ENCODE measurements at regions not wholly inside any gene's neighbourhood (a gene's known extent, or its start where the extent isn't known, plus 50 kb on each side); places are given as distances from the start of the nearest gene placed in this dataset.
"Not testable (repeated sequence)": the region's sequence is repeated elsewhere in the genome, so short reads cannot be mapped to it uniquely, and the experiment has no call there.

DNA sequence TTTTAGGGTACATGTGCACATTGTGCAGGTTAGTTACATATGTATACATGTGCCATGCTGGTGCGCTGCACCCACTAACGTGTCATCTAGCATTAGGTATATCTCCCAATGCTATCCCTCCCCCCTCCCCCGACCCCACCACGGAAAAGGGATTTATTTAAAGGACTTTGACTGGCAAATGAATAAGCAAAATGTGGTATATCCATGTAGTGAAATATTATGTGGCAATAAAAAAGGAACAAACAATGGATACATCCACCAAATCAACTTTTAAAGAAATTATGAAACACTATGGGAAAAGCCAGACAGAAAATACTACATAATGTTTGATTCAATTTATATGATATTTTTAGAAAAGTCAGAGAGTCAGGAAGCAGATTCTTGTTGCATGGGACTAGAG is 156.5 kb downstream of the TTC8 start:
- H3K4me3 ChIP-seq, H3K27ac ChIP-seq: not testable (repeated sequence)

DNA sequence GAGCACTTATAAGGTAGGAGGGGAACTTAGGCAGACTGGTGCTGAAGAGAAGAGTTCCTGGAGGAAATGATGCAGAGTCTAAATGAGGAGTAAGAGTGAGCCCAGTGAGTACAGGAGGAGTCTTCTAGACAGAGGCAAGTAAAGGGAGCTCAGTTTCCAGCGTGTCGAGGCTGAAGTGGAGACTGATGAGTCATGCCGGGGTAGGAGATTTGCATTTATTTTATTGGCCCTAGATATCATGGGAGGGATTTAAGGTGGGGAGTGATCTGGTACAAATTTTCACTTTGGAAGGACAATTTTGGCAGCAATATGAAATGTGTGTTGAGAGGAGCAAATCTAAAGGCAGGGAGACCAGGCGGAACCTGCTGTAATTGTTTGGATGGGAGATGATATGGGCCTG is 157.5 kb downstream of the TTC8 start:
- Histone ChIP-seq H3K4me3 (no peak overlapping the region), H3K27ac (no peak overlapping the region)

DNA sequence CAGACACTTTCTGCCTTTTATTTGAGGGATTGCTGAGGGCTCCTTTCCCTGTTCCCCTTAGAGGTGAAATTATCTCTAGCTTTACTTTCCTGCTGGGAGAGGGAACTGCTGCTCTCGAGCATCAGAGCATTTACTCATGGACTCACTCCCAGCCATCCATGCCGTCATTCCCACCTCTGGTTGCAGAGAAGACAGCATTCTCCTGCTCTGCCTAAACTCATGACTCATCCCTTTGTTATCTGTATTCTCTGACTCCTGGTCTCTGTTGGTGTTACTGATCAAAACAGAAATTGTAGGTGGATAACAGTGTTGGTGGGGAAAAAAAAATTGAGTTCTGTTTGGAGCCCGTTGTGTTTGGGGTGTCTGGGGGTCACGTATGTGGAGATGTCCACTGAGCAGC is 159.3 kb downstream of the TTC8 start:
- Histone ChIP-seq H3K4me3 (no peak overlapping the region), H3K27ac (no peak overlapping the region)

DNA sequence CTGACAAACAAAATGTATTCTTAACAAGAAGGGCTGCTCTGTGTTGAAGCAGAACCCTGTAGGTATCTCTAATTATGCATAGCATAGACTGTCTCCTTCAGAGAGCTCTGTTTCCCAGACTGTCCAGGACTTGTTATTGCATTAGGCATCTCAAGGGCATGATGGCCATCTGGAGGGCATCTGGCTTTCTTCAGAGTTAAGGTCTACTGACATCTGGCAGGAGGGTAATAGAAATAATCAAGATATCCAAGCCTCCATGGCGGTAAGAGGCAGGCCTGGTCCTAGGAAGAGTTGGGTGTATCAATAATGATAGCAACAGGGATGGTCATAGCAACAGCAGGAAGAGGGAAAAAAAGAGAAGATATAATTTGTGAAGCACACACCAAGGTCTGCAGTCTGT is 161.2 kb downstream of the TTC8 start:
- H3K4me3 ChIP-seq, result no peak overlapping the region
- no peak overlapping the region for H3K27ac ChIP-seq

DNA sequence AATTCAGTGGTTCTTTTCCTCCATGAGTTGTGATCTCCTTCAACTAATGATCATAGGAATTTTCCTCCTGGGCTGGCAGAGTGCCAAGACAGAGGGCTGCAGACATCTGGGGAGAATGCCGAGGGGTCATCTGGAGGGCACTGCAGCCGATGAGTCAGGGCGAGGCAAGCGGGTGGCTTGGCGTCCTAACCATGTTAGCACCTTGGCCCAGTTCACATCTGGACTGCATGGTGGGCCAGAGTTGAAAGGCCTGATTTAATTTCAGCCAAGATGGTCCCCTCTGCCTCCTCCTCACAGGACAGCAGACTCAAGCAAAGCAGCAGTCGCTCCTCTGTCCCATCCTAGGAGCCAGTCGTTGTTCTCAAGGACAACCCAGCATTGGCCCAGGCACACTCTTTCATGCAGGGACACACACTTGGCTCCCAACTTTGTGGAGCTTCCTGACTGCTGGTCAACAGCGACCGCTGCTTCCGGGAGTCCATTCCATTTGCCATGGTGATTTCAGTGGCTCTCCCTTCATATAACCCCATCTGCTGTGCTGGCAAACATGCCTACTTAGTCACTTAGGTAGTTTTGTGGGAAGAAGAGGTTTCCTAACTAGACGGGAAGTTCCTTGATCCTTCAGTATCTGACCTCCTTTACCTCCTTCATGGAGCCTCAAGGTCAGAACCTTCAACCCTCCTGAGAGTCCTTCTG is 161.8 kb downstream of the TTC8 start:
- H3K27ac ChIP-seq, result no peak overlapping the region
- H3K4me3 ChIP-seq, result no peak overlapping the region

DNA sequence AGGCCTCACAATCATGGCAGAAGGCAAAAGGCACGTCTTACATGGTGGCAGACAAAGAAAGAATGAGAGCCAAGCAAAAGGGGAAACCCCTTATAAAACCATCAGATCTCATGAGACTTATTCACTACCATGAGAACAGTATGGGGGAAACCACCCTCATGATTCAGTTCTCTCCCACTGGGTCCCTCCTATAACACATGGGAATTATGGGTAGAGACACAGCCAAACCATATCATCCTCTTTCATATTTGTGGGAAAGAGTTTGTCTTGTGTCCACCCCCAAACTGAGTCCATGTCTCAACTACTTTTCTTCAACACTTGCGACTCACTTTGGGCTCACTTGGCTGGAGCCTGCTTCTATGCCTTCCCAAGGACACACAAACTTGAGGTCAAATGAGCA is 162.5 kb downstream of the TTC8 start:
- not testable (repeated sequence) for H3K27ac ChIP-seq, H3K4me3 ChIP-seq

DNA sequence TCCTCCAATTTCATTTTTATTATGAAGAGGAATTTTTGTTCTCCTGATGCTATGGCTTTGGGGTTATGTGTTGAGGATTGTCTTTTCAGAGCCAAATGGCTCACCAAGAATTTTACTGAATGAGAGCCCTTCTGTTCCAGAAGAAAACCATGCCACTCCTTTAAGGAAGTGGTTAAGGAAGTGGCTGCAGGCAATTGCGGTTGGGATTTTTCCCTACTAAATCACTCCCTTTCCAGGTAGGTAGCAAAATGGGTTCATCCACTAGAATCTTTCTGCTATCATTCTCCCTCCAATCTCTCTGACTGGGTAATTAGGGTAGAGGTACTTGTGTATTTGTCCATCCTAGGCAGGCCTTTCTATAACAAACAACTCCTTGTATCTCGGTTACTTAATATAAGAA is 163.1 kb downstream of the TTC8 start:
- Histone ChIP-seq H3K27ac (no peak overlapping the region), H3K4me3 (no peak overlapping the region)

DNA sequence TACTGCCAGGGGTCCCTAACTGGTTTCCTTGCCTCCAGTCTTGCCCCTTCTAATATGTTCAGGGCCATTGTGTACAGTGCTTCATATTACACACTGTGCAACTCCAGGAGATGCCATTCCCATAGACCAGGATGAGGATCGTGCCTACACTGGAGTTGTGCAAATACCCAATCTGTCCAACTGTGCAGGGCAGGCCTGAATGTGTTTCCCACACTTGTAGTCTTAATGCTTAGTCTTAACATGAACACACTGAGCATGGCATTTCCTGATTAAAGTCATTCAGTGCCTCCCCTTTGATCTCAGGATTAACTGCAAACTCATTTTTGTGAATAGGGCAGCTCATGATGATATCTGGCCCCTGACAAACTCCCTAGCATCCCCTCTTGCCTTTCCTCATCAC is 165.5 kb downstream of the TTC8 start:
- Histone ChIP-seq H3K27ac (no peak overlapping the region), H3K4me3 (no peak overlapping the region)

DNA sequence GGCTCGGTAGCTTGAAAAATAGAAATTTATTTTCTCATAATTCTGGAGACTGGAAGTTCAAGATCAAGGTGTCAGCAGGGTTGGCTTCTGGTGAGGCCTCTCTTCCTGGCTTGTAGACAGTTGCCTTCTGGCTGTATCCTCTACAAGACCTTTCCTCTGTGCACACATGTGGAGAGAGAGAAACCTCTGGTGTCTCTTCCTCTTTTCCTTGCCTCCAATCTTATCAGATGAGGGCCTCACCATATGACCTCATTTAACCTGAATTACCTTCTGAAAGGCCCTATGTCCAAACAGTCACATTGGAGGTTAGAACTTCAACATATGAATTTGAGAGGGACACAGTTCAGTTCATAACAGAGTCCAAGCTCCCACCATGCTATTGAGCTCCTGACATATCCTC is 166.4 kb downstream of the TTC8 start:
- H3K4me3 ChIP-seq, result no peak overlapping the region
- no peak overlapping the region for H3K27ac ChIP-seq

DNA sequence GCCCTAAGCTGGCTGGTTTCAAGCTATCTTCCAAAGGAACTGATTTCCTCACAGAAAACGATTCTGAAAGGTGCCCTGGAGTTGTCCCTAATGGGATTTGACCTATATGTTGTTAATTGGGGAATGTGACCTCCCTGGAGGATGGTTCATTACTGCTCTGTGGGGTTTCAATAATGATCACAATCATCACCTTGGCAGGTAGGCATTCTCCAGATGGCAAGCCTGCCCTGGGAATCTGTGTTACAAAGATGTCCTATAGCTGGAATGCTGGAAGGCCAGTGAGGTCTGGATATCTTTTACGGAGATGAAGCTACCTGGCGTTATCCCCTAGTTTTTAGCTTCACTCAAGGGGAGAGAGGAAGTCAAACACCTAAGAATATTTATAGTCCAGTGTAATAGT is 167.6 kb downstream of the TTC8 start:
- Histone ChIP-seq H3K27ac (no peak overlapping the region), H3K4me3 (no peak overlapping the region)

DNA sequence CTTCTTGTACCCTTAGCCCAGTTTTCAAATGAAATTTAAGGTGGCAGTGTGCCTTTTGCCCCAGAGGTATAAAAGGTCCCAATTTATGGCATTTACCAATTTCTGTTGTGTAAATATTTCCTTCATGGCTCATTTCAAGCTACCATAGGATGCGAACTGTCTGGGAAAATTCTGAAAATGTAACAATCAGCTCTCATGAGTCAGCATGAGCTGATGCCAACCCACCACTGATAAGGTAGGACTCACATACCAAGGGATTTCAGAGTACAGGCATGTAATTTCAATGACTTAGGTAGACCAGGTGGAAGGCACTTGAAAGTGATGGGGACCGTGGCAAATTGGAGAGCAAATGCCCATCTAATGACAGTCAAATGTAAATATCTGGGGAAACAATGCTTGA is 169.5 kb downstream of the TTC8 start:
- no peak overlapping the region for H3K4me3 ChIP-seq
- H3K27ac ChIP-seq, result no peak overlapping the region

DNA sequence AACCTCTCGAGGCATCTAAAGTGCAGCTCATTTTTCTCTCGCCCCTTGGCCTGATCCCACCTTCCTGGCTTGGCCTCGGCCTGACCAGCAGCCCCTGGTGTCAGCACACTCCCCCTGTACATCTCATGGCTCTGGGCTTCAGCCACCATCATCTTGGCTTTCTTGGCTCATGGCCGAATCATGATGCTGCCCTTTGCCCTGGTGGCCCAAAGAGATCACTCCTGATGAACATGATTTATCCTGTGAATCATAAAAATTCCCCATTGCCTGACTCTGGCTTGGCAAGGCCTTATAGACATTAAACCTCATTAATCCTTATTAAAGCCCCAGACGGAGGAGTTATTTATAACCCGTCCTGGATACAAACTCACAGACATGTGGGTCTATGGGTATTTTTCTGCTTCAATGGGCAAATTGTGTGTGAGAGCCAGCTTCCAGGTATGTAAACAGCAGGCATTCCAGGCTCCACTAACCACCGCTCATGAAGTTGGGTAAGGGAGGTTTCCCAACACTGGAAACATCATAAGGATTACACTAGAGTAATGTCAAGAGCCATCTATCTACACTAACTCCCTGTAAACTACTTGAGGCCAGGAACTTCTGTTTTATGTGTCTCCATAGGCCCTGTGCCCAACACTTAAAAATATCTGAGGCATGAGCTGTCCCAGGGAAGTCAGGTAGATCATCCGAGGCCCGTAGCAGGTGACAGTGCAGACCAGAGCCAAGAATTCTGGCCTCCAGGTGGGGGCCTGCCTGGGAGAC is 171.2 kb downstream of the TTC8 start:
- no peak overlapping the region for H3K4me3 ChIP-seq
- peak overlapping the region in 1 of 21 experiments; percentile 45 for H3K27ac ChIP-seq

DNA sequence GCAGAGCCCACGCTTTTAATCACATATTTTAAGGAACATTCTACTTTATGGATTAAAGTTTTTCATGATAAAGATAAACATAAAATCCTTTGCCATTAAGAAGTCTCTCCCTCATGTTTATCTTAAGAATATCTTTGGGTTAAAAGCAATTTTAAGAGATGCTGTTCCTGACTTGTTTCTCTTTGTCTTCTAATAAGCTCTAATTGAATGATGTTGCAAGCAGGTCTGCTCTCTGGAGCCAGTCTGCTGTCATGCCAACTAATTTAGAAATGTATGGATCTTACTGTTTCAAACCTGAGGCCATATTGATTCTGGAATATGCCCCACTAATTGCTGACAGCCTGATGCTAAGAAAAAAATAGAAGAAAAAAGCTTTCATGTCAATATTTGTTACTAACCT is 173.6 kb downstream of the TTC8 start:
- H3K4me3 ChIP-seq, result no peak overlapping the region
- no peak overlapping the region for H3K27ac ChIP-seq

DNA sequence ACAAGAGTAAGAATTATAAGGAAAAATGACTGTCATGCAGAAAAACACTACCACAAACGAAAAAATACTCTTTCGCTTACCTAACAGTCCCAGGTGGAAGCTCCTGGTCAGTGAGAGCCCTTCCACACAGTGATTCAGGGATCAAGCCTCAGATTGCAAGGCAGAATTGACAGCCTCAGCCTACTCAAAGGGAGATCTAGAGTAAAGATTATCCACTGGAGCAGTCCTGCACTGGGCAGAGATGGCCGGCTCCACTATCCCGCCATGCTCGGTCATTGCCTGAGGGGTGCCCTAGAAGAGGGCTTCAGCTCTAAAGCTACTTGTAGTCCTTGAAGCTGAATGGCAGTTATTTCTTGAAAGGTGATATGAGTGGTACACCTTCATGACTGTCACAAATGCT is 174.7 kb downstream of the TTC8 start:
- H3K4me3 ChIP-seq, result no peak overlapping the region
- peak overlapping the region in 2 of 21 experiments; percentile 40 to 78 for H3K27ac ChIP-seq

DNA sequence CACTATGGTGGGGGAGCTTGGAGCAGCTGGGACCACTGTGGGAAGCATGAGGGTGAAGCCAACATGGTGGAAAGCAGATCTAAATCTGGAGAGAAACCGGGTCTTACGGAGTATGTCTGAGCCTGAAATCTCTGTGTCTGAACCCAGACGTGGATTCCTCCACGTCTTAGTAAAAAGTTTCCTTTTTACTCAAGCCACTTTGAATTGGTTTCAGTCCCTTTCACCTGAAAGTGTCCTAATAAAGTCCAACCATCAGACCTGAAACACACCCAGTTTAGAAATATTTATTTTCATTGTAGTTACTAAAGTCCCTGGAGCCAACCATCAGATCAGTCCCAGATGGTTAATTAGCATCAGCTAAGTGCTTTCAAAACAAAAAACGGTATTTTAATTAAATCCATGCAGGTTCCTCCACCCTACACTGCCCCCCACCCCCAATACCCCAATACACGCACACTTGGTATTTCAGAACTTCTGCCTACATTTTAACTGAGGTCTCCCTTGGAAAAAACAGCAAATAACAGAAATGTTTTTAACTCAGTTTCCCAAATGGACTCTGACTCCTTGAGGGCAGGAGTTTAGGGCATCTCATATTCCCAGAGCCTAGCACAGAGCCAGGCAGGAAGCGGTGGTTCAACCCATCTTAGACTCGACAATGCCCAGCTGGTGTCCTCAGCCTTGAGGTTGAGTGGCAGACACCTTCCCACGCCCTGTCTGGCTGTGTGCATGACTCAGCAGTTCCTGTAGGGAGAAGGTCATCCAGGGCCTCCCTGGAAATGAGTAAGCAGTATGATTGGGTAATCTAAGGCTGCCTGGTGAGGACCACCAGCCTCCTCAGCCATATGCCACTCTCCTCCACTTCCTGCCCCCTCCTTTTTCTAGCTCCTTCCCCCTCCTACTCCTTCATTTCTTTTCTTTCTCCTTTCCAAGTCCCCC is 175.8 kb downstream of the TTC8 start:
- no peak overlapping the region for H3K4me3 ChIP-seq
- peak overlapping the region in 13 of 21 experiments; percentile 10 to 78 (median 54) for H3K27ac ChIP-seq

DNA sequence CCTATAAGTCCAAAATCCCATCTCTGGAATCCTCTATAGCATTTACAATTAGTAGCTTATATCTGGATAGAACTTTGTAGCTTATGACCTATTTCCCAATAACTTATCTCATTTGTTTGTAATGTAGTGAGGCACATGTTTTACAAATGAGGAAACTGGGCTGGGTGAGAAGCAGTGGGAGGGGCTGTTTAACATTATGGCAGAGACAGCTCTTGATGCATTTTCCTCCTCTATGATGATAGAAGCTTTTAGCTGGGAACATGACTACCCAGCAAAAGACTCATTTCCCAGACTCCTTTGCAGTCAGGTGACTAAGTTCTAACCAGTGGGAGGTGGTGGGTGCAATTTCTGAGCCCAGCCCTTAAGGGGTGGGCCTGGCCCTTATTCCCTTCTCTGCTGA is 179.7 kb downstream of the TTC8 start:
- Histone ChIP-seq H3K27ac (no peak overlapping the region), H3K4me3 (no peak overlapping the region)

DNA sequence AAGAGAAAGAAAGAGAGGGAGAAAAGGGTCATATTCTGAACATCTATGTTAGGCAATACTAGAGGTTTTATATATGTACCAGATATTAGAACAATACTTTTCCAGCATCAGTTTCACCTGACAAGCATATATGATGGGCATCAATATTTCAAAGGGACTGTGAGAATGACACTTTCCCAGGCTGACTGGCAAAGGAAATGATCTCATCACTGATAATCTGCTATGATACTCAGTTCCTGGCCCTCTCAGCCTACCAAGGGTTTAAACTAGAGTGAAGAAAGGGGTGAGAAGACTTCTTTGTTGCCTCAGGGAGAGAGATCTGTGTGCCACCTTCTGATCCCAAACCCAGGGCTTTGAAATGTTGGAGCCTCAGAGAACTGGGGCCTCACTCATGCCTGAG is 183.5 kb downstream of the TTC8 start:
- Histone ChIP-seq H3K27ac (no peak overlapping the region), H3K4me3 (no peak overlapping the region)

DNA sequence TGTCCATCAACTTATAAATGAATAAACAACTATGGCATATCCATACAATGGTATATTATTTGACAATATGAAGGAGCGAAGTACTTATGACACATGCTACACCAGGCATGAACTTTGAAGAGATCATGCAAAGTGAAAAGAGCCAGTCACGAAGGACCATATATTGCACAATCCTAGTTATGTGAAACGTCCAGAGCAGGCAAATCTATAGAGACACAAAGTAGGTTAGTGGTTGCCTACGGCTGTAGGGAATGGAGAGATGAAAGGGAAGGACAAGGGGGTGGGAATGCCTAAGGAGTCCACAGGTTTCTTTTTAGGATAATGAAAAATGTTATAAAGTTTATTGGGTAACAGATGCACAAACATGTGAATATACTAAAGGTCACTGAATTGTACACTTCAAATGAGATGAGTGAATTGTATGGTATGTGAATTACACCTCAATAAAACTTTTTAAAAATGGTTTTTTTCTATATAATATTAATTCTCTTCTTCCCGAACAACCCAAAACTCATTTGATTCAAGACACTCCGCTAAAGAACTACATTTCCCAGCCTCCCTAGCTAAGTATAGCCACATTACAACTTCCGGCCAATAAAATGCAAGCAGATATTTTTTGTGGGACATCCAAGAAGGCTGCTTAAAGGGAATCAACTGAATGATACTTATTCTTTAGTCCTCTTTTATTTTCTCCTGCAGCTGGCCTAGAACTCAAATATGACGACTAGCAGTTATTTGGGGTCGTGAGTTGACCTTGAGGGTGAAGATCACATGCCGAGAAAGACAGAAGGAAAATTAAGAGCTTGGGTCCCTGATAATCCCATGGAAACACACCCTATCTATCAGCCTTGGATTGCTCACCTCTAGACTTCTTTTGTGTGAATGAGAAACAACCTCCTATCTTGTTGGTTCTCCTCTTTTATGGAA is 187.2 kb downstream of the TTC8 start:
- H3K27ac ChIP-seq, result no peak overlapping the region
- no peak overlapping the region for H3K4me3 ChIP-seq

DNA sequence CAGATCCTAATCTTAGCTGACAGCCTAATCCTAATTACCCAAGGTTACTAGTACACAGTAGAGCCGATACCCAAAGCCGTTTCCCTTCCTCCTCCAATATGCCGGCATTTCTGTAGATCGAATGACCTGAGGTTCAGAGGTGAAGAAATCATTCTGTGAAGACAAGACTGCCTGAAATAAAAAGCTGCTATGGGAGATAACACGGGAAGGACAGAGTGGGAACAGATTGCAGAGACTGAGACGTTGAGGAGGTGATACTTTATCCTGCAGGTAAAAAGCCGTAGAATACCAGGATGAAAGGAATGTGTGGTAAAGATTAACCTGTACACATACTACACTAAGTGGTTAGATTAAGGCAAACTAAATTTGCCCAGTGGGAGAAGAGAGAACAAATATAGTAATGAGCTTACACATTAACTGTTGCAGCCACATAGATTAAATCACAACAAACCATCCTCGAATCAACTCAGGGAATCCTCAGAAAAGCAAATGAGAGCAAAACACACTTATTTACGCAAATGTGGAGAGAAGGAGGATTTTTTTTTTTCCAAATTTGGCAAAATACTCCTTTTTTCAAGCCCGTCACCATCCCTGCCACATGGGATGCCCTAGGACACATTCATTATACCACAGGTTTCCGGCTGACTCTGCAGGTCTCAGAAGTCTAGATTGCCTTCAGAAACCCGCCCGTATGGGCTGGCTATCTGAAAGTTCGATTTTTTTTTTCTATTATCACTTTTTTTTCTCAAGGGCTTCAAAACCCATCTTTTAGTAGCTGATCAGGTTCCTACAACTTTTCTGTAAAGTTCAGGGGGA is 188.0 kb downstream of the TTC8 start:
- Histone ChIP-seq H3K4me3 (no peak overlapping the region), H3K27ac (no peak overlapping the region)
